ENCODE measurements at regions not wholly inside any gene's neighbourhood (a gene's known extent, or its start where the extent isn't known, plus 50 kb on each side); places are given as distances from the start of the nearest gene placed in this dataset.

DNA sequence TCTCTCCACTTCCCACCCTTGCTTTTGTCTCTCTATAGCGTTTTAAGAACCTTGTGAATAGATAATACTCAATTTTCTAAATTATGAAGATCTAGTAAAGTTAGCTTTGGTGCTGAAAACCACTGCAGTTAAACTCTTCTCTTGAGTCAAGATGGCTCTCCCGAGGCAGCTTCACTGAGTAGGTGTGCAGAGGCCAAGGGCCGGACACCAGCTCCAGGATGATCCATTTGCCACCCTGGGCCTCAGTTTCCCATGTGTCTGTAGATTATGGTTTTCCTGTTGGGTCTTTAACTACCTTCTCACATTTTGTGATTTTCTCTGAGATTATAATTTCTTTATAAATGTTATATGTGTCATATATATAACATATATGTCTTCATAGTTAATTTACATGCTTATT, 68.5 kb upstream of the SH3RF3 start:
- CTCF ChIA-PET: no interaction called here
- no peak for DNase-seq (ENCODE audit: low spot score)
- Mint-ChIP-seq H3K36me3 (no peaks in the 10 kb centered on the region), H3K27me3 (ENCODE audit: low read depth) (no peaks in the 10 kb centered on the region; the same call in 1 of the 2 replicates), H3K9me3 (no peaks in the 10 kb centered on the region), H3K4me1 (peaks cover 15% of the 10 kb centered on the region), H3K27ac (no peak overlapping the region), H3K4me3 (no peak overlapping the region)
- POLR2A ChIA-PET: no interaction called here
- ATAC-seq: no peak
- TF ChIP-seq ZNF416 (CRISPR knock-in tag; IDR thresholded peaks at IDR 0.05): no peak
- no peak for TF ChIP-seq ZNF281 (CRISPR knock-in tag; IDR thresholded peaks at IDR 0.05)
- no peak for TF ChIP-seq OVOL2 (CRISPR knock-in tag; IDR thresholded peaks at IDR 0.05; ENCODE audit: borderline replicate concordance)
- TF ChIP-seq, protein P1, sequence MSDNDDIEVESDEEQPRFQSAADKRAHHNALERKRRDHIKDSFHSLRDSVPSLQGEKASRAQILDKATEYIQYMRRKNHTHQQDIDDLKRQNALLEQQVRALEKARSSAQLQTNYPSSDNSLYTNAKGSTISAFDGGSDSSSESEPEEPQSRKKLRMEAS (CRISPR knock-in tag; IDR thresholded peaks at IDR 0.05): no peak
- no peak for TF ChIP-seq E2F5 (CRISPR knock-in tag; IDR thresholded peaks at IDR 0.05)
- no peak for TF ChIP-seq FOXK1 (CRISPR knock-in tag; IDR thresholded peaks at IDR 0.05)
- no peak for TF ChIP-seq ATF3 (CRISPR knock-in tag; conservative IDR thresholded peaks at IDR 0.05)
- TF ChIP-seq NFE2L1 (CRISPR knock-in tag; IDR thresholded peaks at IDR 0.05): no peak
- no peak for TF ChIP-seq TP53 (CRISPR knock-in tag; IDR thresholded peaks at IDR 0.05)
- TF ChIP-seq NR3C1 (CRISPR knock-in tag; conservative IDR thresholded peaks at IDR 0.05; ENCODE audit: low read depth): no peak
- no peak for TF ChIP-seq TCF7 (CRISPR knock-in tag; IDR thresholded peaks at IDR 0.05; ENCODE audit: low read depth)

DNA sequence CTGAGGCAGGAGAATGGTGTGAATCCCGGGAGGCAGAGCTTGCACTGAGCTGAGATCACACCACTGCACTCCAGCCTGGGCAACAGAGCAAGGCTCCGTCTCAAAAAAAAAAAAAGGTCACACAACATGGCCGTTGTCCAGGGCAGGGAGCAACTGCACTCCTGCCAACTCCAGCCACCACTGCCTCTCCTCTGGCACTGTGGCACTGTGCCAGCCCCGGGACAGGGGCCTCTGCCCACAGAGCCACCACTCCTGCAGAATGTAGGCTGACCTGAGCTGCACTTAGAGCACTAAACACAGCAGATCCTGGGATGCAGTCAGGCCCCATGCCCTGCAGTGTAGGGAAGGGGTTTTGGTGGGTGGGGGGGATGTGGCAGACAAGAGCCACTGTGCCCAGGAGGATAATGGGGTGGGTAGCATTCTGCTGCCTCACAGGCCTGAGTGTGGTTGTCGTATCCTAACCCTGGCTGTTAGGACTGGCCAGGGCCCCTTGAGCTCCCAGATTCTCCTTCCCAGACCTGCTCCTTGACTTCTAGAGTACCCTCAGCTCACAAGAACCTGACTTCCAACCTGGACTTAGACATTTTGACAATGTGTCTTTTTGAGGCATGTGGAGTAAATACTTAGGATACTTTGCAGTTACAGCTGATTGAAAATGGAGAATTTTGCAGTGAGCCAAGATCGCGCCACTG, 69.4 kb upstream of the SH3RF3 start:
- POLR2A ChIA-PET: no interaction called here
- H3K27ac Mint-ChIP-seq: no peak overlapping the region
- ATAC-seq (no peak), DNase-seq (ENCODE audit: low spot score) (no peak)
- CTCF ChIA-PET: no interaction called here
- no peak for TF ChIP-seq GTF2I (CRISPR knock-in tag; conservative IDR thresholded peaks at IDR 0.05)
- TF ChIP-seq ATF1 (CRISPR knock-in tag; IDR thresholded peaks at IDR 0.05): no peak
- TF ChIP-seq MXD4 (CRISPR knock-in tag; IDR thresholded peaks at IDR 0.05; ENCODE audit: borderline replicate concordance): no peak
- TF ChIP-seq CDX4 (CRISPR knock-in tag; IDR thresholded peaks at IDR 0.05; ENCODE audit: borderline replicate concordance): no peak
- TF ChIP-seq KAT7 (CRISPR knock-in tag; IDR thresholded peaks at IDR 0.05; ENCODE audit: borderline replicate concordance): no peak
- H3K4me3 Mint-ChIP-seq: no peak overlapping the region
- no peaks in the 10 kb centered on the region for H3K9me3 Mint-ChIP-seq
- H3K27me3 Mint-ChIP-seq (ENCODE audit: low read depth): no peaks in the 10 kb centered on the region; the same call in 1 of the 2 replicates
- H3K36me3 Mint-ChIP-seq: no peaks in the 10 kb centered on the region
- H3K4me1 Mint-ChIP-seq: peaks cover 15% of the 10 kb centered on the region

DNA sequence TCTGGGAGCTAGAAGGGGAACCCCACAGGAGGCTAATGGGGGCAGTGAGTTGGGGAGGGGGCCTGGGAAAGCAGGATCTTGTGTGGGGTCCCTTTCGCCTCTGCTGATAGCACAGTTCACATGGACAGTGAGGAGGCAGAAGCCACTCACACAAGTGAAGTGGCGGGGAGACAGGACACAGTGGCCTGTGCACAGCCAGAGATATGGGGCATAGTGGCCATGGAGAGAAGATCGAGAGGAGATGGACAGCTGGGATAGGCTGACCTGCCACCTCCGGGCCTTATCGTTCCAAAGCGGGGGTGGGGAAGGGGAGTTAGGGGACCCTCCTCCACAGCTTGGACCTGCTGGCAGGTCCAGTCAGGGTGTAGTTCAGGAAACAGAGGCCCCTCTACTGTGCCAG, 69.8 kb upstream of the EDAR start:
- H3K4me3 Mint-ChIP-seq: no peak overlapping the region
- H3K4me1 Mint-ChIP-seq: peaks cover 15% of the 10 kb centered on the region
- DNase-seq (ENCODE audit: low spot score) (no peak), ATAC-seq (no peak)
- H3K27me3 Mint-ChIP-seq (ENCODE audit: low read depth): no peaks in the 10 kb centered on the region
- POLR2A ChIA-PET: interaction anchor here (0.5 kb wide), 1 partner anchor 44 kb away, joined by 3 read pairs; no protein-coding TSS in a partner anchor
- H3K27ac Mint-ChIP-seq: no peak overlapping the region
- TF ChIP-seq, protein P2, sequence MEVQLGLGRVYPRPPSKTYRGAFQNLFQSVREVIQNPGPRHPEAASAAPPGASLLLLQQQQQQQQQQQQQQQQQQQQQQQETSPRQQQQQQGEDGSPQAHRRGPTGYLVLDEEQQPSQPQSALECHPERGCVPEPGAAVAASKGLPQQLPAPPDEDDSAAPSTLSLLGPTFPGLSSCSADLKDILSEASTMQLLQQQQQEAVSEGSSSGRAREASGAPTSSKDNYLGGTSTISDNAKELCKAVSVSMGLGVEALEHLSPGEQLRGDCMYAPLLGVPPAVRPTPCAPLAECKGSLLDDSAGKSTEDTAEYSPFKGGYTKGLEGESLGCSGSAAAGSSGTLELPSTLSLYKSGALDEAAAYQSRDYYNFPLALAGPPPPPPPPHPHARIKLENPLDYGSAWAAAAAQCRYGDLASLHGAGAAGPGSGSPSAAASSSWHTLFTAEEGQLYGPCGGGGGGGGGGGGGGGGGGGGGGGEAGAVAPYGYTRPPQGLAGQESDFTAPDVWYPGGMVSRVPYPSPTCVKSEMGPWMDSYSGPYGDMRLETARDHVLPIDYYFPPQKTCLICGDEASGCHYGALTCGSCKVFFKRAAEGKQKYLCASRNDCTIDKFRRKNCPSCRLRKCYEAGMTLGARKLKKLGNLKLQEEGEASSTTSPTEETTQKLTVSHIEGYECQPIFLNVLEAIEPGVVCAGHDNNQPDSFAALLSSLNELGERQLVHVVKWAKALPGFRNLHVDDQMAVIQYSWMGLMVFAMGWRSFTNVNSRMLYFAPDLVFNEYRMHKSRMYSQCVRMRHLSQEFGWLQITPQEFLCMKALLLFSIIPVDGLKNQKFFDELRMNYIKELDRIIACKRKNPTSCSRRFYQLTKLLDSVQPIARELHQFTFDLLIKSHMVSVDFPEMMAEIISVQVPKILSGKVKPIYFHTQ (CRISPR knock-in tag; IDR thresholded peaks at IDR 0.05): no peak
- no peak for TF ChIP-seq RORB (CRISPR knock-in tag; IDR thresholded peaks at IDR 0.05)
- CTCF ChIA-PET: interaction anchor here (0.9 kb wide), 1 partner anchor 8 kb away, joined by 4 read pairs; no protein-coding TSS in a partner anchor
- H3K36me3 Mint-ChIP-seq: no peaks in the 10 kb centered on the region
- no peaks in the 10 kb centered on the region for H3K9me3 Mint-ChIP-seq

Measured in WTC11 (cell line).